ENCODE measurements at regions not wholly inside any gene's neighbourhood (a gene's known extent, or its start where the extent isn't known, plus 50 kb on each side); places are given as distances from the start of the nearest gene placed in this dataset.

GRCh38 chr19:30223866-30224688 lies 148.1 kb upstream of the ZNF536 start:
- TF ChIP-seq MZF1 (tag by site-specific recombination; IDR thresholded peaks at IDR 0.05; ENCODE audit: borderline replicate concordance) (no peak), ZNF10 (tag by site-specific recombination; IDR thresholded peaks at IDR 0.05) (no peak), ZNF571 (tag by site-specific recombination; IDR thresholded peaks at IDR 0.05) (no peak), IKZF3 (tag by site-specific recombination; IDR thresholded peaks at IDR 0.05) (0 out of 2 replicates have a peak, but pooled peaks have one; percentile 17), ZNF24 (tag by site-specific recombination; IDR thresholded peaks at IDR 0.05) (no peak; the same call in 1 of the 2 replicates), ZNF398 (tag by site-specific recombination; IDR thresholded peaks at IDR 0.05) (peak; percentile 25; the same call in 1 of the 2 replicates), ZNF214 (tag by site-specific recombination; IDR thresholded peaks at IDR 0.05; ENCODE audit: borderline replicate concordance) (0 out of 2 replicates have a peak, but pooled peaks have one; percentile 9), ZNF354C (tag by site-specific recombination; IDR thresholded peaks at IDR 0.05; ENCODE audit: borderline replicate concordance, low read depth) (no peak), YY1 (tag by site-specific recombination; IDR thresholded peaks at IDR 0.05) (peak; percentile 42; the same call in 1 of the 2 replicates), ZNF76 (tag by site-specific recombination; IDR thresholded peaks at IDR 0.05; ENCODE audit: borderline replicate concordance, low read depth) (peak; percentile 7; the same call in 1 of the 2 replicates), ZNF561 (tag by site-specific recombination; IDR thresholded peaks at IDR 0.05; ENCODE audit: borderline replicate concordance) (peak; percentile 15; the same call in 1 of the 2 replicates), ZEB2 (tag by site-specific recombination; IDR thresholded peaks at IDR 0.05) (no peak), ZNF785 (tag by site-specific recombination; IDR thresholded peaks at IDR 0.05) (0 out of 2 replicates have a peak, but pooled peaks have one; percentile 15), ZNF404 (tag by site-specific recombination; IDR thresholded peaks at IDR 0.05) (no peak), GFI1B (tag by site-specific recombination; IDR thresholded peaks at IDR 0.05) (0 out of 2 replicates have a peak, but pooled peaks have one; percentile 9), ZNF501 (tag by site-specific recombination; IDR thresholded peaks at IDR 0.05) (0 out of 2 replicates have a peak, but pooled peaks have one; percentile 27), ZNF558 (tag by site-specific recombination; IDR thresholded peaks at IDR 0.05) (0 out of 2 replicates have a peak, but pooled peaks have one; percentile 11), ZNF335 (tag by site-specific recombination; conservative IDR thresholded peaks at IDR 0.05) (peak; percentile 99)
- TF ChIP-seq, protein P1, sequence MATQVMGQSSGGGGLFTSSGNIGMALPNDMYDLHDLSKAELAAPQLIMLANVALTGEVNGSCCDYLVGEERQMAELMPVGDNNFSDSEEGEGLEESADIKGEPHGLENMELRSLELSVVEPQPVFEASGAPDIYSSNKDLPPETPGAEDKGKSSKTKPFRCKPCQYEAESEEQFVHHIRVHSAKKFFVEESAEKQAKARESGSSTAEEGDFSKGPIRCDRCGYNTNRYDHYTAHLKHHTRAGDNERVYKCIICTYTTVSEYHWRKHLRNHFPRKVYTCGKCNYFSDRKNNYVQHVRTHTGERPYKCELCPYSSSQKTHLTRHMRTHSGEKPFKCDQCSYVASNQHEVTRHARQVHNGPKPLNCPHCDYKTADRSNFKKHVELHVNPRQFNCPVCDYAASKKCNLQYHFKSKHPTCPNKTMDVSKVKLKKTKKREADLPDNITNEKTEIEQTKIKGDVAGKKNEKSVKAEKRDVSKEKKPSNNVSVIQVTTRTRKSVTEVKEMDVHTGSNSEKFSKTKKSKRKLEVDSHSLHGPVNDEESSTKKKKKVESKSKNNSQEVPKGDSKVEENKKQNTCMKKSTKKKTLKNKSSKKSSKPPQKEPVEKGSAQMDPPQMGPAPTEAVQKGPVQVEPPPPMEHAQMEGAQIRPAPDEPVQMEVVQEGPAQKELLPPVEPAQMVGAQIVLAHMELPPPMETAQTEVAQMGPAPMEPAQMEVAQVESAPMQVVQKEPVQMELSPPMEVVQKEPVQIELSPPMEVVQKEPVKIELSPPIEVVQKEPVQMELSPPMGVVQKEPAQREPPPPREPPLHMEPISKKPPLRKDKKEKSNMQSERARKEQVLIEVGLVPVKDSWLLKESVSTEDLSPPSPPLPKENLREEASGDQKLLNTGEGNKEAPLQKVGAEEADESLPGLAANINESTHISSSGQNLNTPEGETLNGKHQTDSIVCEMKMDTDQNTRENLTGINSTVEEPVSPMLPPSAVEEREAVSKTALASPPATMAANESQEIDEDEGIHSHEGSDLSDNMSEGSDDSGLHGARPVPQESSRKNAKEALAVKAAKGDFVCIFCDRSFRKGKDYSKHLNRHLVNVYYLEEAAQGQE (tag by site-specific recombination; IDR thresholded peaks at IDR 0.05), result no peak
- TF ChIP-seq, protein P2, sequence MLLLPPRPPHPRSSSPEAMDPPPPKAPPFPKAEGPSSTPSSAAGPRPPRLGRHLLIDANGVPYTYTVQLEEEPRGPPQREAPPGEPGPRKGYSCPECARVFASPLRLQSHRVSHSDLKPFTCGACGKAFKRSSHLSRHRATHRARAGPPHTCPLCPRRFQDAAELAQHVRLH (tag by site-specific recombination; IDR thresholded peaks at IDR 0.05), result no peak
- Histone ChIP-seq H3K36me3 (ENCODE audit: control insufficient read depth in 2 of 2, insufficient read depth in 1 of 2, low read length in 2 of 2) (no peaks in the 10 kb centered on the region), H3K4me1 (ENCODE audit: control insufficient read depth, insufficient read depth, low read length) (peaks cover 24% of the 10 kb centered on the region), H3K9me3 (ENCODE audit: control insufficient read depth, insufficient read depth, low read depth, low read length) (no peaks in the 10 kb centered on the region), H3K27ac (ENCODE audit: extremely low read depth, low read depth, low read length) (peak overlapping the region; percentile 84; the same call in 1 of the 2 replicates), H3K4me3 (ENCODE audit: low read depth, low read length) (peak overlapping the region; percentile 53)
- ChIA-PET POLR2A (interaction anchor here (0.6 to 1.1 kb wide), 6 partner anchors 16 to 328 kb away, joined by 3 to 7 read pairs (median 4); no protein-coding TSS in a partner anchor), CTCF (interaction anchor here (0.5 to 2.2 kb wide), 22 partner anchors 8 to 1309 kb away, joined by 3 to 6 read pairs (median 4); no protein-coding TSS in a partner anchor)
